GM12878 (cell line): ENCODE measurements at regions not wholly inside any gene's neighbourhood (a gene's known extent, or its start where the extent isn't known, plus 50 kb on each side); places are given as distances from the start of the nearest gene placed in this dataset.

ENCODE experiments used
- ATAC-seq: fragments of 200-7000 bp; cut with Tn5 transposase; 3 replicates; pipeline ENCODE4 v1.9.1; 2020; ENCODE audit warnings: mild to moderate bottlenecking, moderate library complexity
- BruUV-seq: library from RNA; stranded (reverse); fragments of 400-500 nt; replicated peaks from 2 replicates; lab custom pipeline; 2021; lab: Mats Ljungman, UMichigan
- CTCF ChIA-PET: fragments of 300-600 bp; sonication (Branson Sonifier 250); formaldehyde crosslinking; extraction: SDS; loops from one replicate; lab custom pipeline; 2021; ENCODE audit warnings: inconsistent platforms; lab: Yijun Ruan, JAX
- POLR2A ChIA-PET: fragments of 350-600 bp; formaldehyde crosslinking; extraction: SDS; loops from one replicate; lab custom pipeline; 2021; ENCODE audit warnings: inconsistent platforms; lab: Charles Lee
- RAD21 ChIA-PET: fragments of 300-600 bp; sonication (Branson Sonifier 250); formaldehyde crosslinking; loops from one replicate; lab custom pipeline; 2023; ENCODE audit warnings: antibody characterized with exemption; ENCODE audit not compliant: unreplicated experiment; lab: Charles Lee
- SMC1A ChIA-PET: fragments of 300-600 bp; sonication (Branson Sonifier 250); formaldehyde crosslinking; loops from one replicate; lab custom pipeline; 2023; ENCODE audit not compliant: unreplicated experiment, uncharacterized antibody; lab: Charles Lee
- DNase-seq: peaks from one replicate; pipeline ENCODE4 v3.0.0-alpha.2; 2011; ENCODE audit warnings: low read depth, low spot score
- FAIRE-seq: peaks from 3 replicates; lab custom pipeline; 2011; peaks lifted over from hg19 to GRCh38; lab: Jason Lieb, UNC
- H2AFZ ChIP-seq: 2 replicates; pipeline ENCODE4 v1.6.0; 2011; ENCODE audit warnings: low read depth, low read length, control low read depth; ENCODE audit not compliant: control insufficient read depth
- H3K27ac ChIP-seq: 2 replicates; pipeline ENCODE4 v1.5.1; 2011; ENCODE audit warnings: control low read depth; ENCODE audit not compliant: control insufficient read depth, insufficient read depth
- H3K27me3 ChIP-seq, 2 experiments: replicated peaks in 1 of 2; 2 replicates each; pipeline versions ENCODE4 v1.6.0 to v1.6.1; 2011; ENCODE audit warnings: low read length in 1 of 2; ENCODE audit not compliant: control insufficient read depth in 2 of 2, insufficient read depth in 2 of 2
- H3K36me3 ChIP-seq, 2 experiments: 2 replicates each; pipeline ENCODE4 v1.5.1; 2011; ENCODE audit warnings: low read length in 1 of 2; ENCODE audit not compliant: control insufficient read depth in 2 of 2, insufficient read depth in 2 of 2
- H3K4me1 ChIP-seq: 2 replicates; pipeline ENCODE4 v1.6.1; 2011; ENCODE audit warnings: mild to moderate bottlenecking, low read length, moderate library complexity, mixed read lengths; ENCODE audit not compliant: control insufficient read depth, insufficient read depth
- H3K4me2 ChIP-seq: 2 replicates; pipeline ENCODE4 v1.6.0; 2011; ENCODE audit warnings: control low read depth; ENCODE audit not compliant: control insufficient read depth, insufficient read depth
- H3K4me3 ChIP-seq: fragments of 200-600 bp; sonication (generic); 2 replicates; pipeline ENCODE4 v1.5.1; 2016
- H3K79me2 ChIP-seq: 2 replicates; pipeline ENCODE4 v1.6.0; 2011; ENCODE audit warnings: low read length; ENCODE audit not compliant: control insufficient read depth, insufficient read depth
- H3K9ac ChIP-seq: 2 replicates; pipeline ENCODE4 v1.8.0; 2011; ENCODE audit warnings: low read length, control low read depth, mixed read lengths; ENCODE audit not compliant: control insufficient read depth, insufficient read depth
- H3K9me3 ChIP-seq: replicated peaks from 3 replicates; pipeline ENCODE4 v1.5.1; 2011; ENCODE audit warnings: mild to moderate bottlenecking, low read length; ENCODE audit not compliant: control insufficient read depth, insufficient read depth
- H4K20me1 ChIP-seq: 2 replicates; pipeline ENCODE4 v1.6.0; 2011; ENCODE audit not compliant: control insufficient read depth, insufficient read depth
- CBFB ChIP-seq: IDR thresholded peaks from 2 replicates; pipeline ENCODE4 v1.6.1; 2016; ENCODE audit warnings: antibody characterized with exemption, low read depth
- CHD2 ChIP-seq: IDR thresholded peaks from 2 replicates; pipeline ENCODE4 v1.6.1; 2011; ENCODE audit warnings: low read depth, low read length, improper control_type of control experiment, borderline replicate concordance
- EZH2 ChIP-seq: IDR thresholded peaks from 2 replicates; pipeline ENCODE4 v1.6.1; 2012; ENCODE audit warnings: low read depth, mild to moderate bottlenecking, control low read depth, inconsistent platforms, low read length, borderline replicate concordance; ENCODE audit not compliant: control insufficient read depth
- IKZF1 ChIP-seq: fragments of 450-650 bp; conservative IDR thresholded peaks from 2 replicates; pipeline ENCODE4 v1.6.1; 2017; ENCODE audit warnings: antibody characterized with exemption, mild to moderate bottlenecking
- IRF4 ChIP-seq: IDR thresholded peaks from 2 replicates; pipeline ENCODE4 v1.6.1; 2011; ENCODE audit warnings: low read depth, low read length
- JUNB ChIP-seq: IDR thresholded peaks from 2 replicates; pipeline ENCODE4 v1.6.1; 2016; ENCODE audit warnings: antibody characterized with exemption, mild to moderate bottlenecking
- MEF2B ChIP-seq: fragments of 450-650 bp; IDR thresholded peaks from 2 replicates; pipeline ENCODE4 v1.6.1; 2018; ENCODE audit warnings: mild to moderate bottlenecking, moderate library complexity; ENCODE audit not compliant: partially characterized antibody, poor library complexity, severe bottlenecking
- MXI1 ChIP-seq: fragments of 150-350 bp; IDR thresholded peaks from 2 replicates; pipeline ENCODE4 v1.6.1; 2011; ENCODE audit warnings: low read depth, mild to moderate bottlenecking, inconsistent platforms, low read length, improper control_type of control experiment
- MYB ChIP-seq: fragments of 150-350 bp; IDR thresholded peaks from 2 replicates; pipeline ENCODE4 v1.6.1; 2014; ENCODE audit warnings: mild to moderate bottlenecking, low read depth, low read length, borderline replicate concordance
- NR2C1 ChIP-seq: fragments of 450-650 bp; IDR thresholded peaks from 2 replicates; pipeline ENCODE4 v1.6.1; 2017; ENCODE audit warnings: antibody characterized with exemption, mild to moderate bottlenecking, moderate library complexity
- PML ChIP-seq: IDR thresholded peaks from 2 replicates; pipeline ENCODE4 v1.6.1; 2012; ENCODE audit warnings: low read length, inconsistent platforms
- RCOR1 ChIP-seq: conservative IDR thresholded peaks from 2 replicates; pipeline ENCODE4 v1.6.1; 2012; ENCODE audit warnings: low read depth, low read length, improper control_type of control experiment
- WRNIP1 ChIP-seq: IDR thresholded peaks from 2 replicates; pipeline ENCODE4 v1.6.1; 2011; ENCODE audit warnings: low read depth, low read length, improper control_type of control experiment, borderline replicate concordance
- ZNF384 ChIP-seq: IDR thresholded peaks from 2 replicates; pipeline ENCODE4 v1.6.1; 2012; ENCODE audit warnings: low read depth, mild to moderate bottlenecking, low read length, improper control_type of control experiment, borderline replicate concordance
- WGBS: methylation state at CpG from one replicate; pipeline ENCODE4 v1.1.6; 2016; ENCODE audit warnings: low lambda C conversion rate; ENCODE audit not compliant: insufficient replicate concordance, insufficient coverage; ENCODE audit errors: missing lambda C conversion rate; 5-methylcytosine and 5-hydroxymethylcytosine counted together
- in situ Hi-C: fragments of 300-500 bp; cut with MboI; formaldehyde crosslinking; loops from 9 replicates; pipeline ENCODE4 v1.14.3; 2018; ENCODE audit warnings: mixed read lengths
- intact Hi-C: fragments of 100-400 bp; cut with micrococcal nuclease; formaldehyde crosslinking; loops from one replicate; pipeline ENCODE4 v1.14.2; 2022; ENCODE audit not compliant: unreplicated experiment
- TF ChIP-seq, protein P1 (sequence below): IDR thresholded peaks from 2 replicates; pipeline ENCODE4 v1.6.1; 2012; ENCODE audit warnings: low read depth, low read length, improper control_type of control experiment
- TF ChIP-seq, protein P2 (sequence below): fragments of 450-650 bp; IDR thresholded peaks from 2 replicates; pipeline ENCODE4 v1.6.1; 2017; ENCODE audit warnings: borderline replicate concordance

DNA sequence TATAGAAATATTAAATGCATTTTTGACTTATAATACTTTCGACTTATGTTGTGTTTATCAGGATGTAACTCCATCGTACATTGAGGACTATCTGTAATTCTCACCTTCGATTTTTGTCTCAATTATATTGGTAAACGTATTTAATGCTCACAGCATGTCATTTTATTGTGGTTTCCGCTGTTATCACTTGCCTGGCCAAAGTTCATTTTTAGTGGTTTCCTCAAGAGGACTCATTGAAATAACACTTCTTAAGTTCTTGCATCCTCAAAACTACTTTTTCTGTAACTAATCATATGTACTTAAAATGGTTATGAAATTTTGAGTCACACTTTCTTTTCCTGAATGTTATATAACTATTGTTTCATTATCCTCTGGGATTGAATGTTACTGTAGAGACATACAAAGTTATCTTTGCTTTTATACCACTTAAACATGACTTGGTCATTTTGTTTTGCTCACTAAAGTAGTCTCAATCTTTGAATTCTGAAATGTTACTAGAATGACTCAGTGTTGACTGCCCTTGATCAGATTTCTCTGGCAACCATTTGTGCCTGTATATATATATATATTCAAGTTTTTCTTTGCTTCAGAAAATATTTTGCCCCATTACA, 289.6 kb upstream of the PROX1 start:
- intact Hi-C loops, result no loop called here
- in situ Hi-C loops, result no loop called here
- Histone ChIP-seq H3K9me3 (no peaks in the 10 kb centered on the region), H4K20me1 (no peaks in the 10 kb centered on the region)
- ATAC-seq (no peak), DNase-seq (no peak), FAIRE-seq (no peak)
- BruUV-seq, result no TSS peak
- RAD21 ChIA-PET, result no interaction called here
- TF ChIP-seq MEF2B (no peak), JUNB (no peak), ZNF384 (no peak), WRNIP1 (no peak), MYB (no peak), CHD2 (no peak), EZH2 (no peak)
- TF ChIP-seq, all 136 proteins: peak for 0
- Histone ChIP-seq H3K27ac (no peak overlapping the region), H3K27me3 (no peaks in the 10 kb centered on the region), H3K4me2 (no peak overlapping the region), H3K4me3 (no peak overlapping the region), H3K4me1 (no peaks in the 10 kb centered on the region), H2AFZ (no peak overlapping the region), H3K9ac (no peak overlapping the region), H3K36me3 (no peaks in the 10 kb centered on the region), H3K79me2 (no peaks in the 10 kb centered on the region)
- 23% methylated on average over 5 of the region's 5 CpGs for whole genome bisulfite sequencing
- ChIA-PET SMC1A (no interaction called here), CTCF (no interaction called here), POLR2A (no interaction called here)

DNA sequence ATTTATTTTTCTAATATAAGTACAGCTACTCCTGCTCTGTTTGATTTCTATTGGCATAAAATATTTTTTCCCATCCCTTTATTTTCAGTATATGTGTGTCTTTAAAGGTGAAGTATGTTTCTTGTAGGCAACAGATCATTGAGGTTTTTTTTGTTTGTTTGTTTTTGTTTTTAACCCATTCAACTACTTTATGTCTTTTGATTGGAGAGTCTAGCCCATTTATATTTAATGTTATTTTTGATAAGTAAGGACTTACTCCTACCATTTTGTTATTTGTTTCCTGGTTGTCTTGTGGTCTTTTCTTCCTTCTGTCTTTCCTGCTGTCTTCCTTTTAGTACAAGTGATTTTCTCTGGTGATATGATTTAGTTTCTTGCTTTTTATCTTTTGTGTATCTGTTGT, 285.1 kb upstream of the PROX1 start:
- H3K4me2 ChIP-seq, result no peak overlapping the region
- CTCF ChIA-PET, result no interaction called here
- ATAC-seq (no peak), FAIRE-seq (no peak), DNase-seq (no peak)
- no peak overlapping the region for H3K27ac ChIP-seq
- H2AFZ ChIP-seq, result no peak overlapping the region
- SMC1A ChIA-PET, result no interaction called here
- no peak overlapping the region for H3K9ac ChIP-seq
- no peaks in the 10 kb centered on the region for H4K20me1 ChIP-seq
- no peaks in the 10 kb centered on the region for H3K36me3 ChIP-seq
- H3K4me3 ChIP-seq, result no peak overlapping the region
- BruUV-seq, result no TSS peak
- H3K79me2 ChIP-seq, result no peaks in the 10 kb centered on the region
- H3K27me3 ChIP-seq, result no peaks in the 10 kb centered on the region
- H3K4me1 ChIP-seq, result no peaks in the 10 kb centered on the region
- POLR2A ChIA-PET, result interaction anchor here (0.6 kb wide), 1 partner anchor 127 kb away, joined by 3 read pairs; no protein-coding TSS in a partner anchor
- RAD21 ChIA-PET, result no interaction called here
- TF ChIP-seq IKZF1 (no peak), MYB (no peak), IRF4 (no peak), NR2C1 (no peak), RCOR1 (no peak), MXI1 (no peak), CBFB (no peak), PML (no peak)
- TF ChIP-seq, protein P1, sequence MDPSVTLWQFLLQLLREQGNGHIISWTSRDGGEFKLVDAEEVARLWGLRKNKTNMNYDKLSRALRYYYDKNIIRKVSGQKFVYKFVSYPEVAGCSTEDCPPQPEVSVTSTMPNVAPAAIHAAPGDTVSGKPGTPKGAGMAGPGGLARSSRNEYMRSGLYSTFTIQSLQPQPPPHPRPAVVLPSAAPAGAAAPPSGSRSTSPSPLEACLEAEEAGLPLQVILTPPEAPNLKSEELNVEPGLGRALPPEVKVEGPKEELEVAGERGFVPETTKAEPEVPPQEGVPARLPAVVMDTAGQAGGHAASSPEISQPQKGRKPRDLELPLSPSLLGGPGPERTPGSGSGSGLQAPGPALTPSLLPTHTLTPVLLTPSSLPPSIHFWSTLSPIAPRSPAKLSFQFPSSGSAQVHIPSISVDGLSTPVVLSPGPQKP, result no peak
- TF ChIP-seq, protein P2, sequence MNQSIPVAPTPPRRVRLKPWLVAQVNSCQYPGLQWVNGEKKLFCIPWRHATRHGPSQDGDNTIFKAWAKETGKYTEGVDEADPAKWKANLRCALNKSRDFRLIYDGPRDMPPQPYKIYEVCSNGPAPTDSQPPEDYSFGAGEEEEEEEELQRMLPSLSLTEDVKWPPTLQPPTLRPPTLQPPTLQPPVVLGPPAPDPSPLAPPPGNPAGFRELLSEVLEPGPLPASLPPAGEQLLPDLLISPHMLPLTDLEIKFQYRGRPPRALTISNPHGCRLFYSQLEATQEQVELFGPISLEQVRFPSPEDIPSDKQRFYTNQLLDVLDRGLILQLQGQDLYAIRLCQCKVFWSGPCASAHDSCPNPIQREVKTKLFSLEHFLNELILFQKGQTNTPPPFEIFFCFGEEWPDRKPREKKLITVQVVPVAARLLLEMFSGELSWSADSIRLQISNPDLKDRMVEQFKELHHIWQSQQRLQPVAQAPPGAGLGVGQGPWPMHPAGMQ, result no peak
- intact Hi-C loops (no loop called here), in situ Hi-C loops (no loop called here)
- no peaks in the 10 kb centered on the region for H3K9me3 ChIP-seq
